ENCODE measurements at regions not wholly inside any gene's neighbourhood (a gene's known extent, or its start where the extent isn't known, plus 50 kb on each side); places are given as distances from the start of the nearest gene placed in this dataset.

DNA sequence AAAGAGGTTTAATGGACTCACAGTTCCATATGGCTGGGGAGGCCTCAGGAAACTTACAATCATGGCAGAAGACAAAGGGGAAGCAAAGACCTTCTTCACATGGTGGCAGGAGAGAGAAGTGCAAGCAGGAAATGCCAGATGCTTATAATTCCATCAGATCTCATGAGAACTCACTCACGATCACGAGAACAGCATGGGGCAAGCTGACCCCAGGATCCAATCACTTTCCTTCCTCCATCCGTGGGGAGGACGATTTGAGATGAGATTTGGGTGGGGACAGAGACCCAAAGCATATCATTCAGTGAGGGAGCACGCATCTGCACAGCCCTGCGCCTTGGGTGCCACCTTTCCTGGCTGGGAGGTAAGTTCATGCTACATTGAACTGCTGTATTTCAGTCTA is 234.1 kb upstream of the ATP10A start:
- Histone ChIP-seq H3K4me3 (ENCODE audit: low read depth, low read length) (no peak overlapping the region), H3K36me3 (ENCODE audit: control insufficient read depth in 2 of 2, insufficient read depth in 1 of 2, low read length in 2 of 2) (no peaks in the 10 kb centered on the region), H3K27ac (ENCODE audit: extremely low read depth, low read depth, low read length) (no peak overlapping the region), H3K4me1 (ENCODE audit: control insufficient read depth, insufficient read depth, low read length) (no peaks in the 10 kb centered on the region), H3K9me3 (ENCODE audit: control insufficient read depth, insufficient read depth, low read depth, low read length) (no peaks in the 10 kb centered on the region)
- ChIA-PET CTCF (no interaction called here), POLR2A (no interaction called here)
- no peak for TF ChIP-seq ZNF571 (tag by site-specific recombination; IDR thresholded peaks at IDR 0.05)
- TF ChIP-seq ZNF155 (tag by site-specific recombination; IDR thresholded peaks at IDR 0.05): no peak
- TF ChIP-seq ZNF266 (tag by site-specific recombination; IDR thresholded peaks at IDR 0.05; ENCODE audit: low read depth): no peak
- no peak for TF ChIP-seq ZNF350 (tag by site-specific recombination; IDR thresholded peaks at IDR 0.05)
- TF ChIP-seq ZNF670 (tag by site-specific recombination; IDR thresholded peaks at IDR 0.05; ENCODE audit: low read depth): no peak
- no peak for TF ChIP-seq ZNF311 (tag by site-specific recombination; IDR thresholded peaks at IDR 0.05; ENCODE audit: borderline replicate concordance)

DNA sequence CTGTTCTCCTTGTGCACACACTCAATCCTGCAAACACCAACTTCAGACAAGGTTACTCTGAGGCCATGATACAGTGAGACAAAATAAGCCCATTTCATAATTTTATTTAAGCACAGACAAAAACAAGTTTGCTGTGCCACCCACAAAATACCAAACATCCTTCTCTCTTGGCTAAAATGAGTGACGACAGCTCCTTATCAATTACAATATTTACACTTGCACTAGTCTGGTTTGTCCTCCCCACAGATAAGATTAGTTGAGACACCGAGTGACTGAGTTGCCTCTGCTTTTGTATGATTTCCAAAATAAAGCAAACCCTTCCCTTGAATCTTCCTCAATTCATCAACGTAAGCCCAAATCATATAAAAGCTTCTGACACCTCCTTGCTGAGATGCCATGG is 233.5 kb upstream of the ATP10A start:
- Histone ChIP-seq H3K4me3 (ENCODE audit: low read depth, low read length) (no peak overlapping the region), H3K4me1 (ENCODE audit: control insufficient read depth, insufficient read depth, low read length) (no peaks in the 10 kb centered on the region), H3K36me3 (ENCODE audit: control insufficient read depth in 2 of 2, insufficient read depth in 1 of 2, low read length in 2 of 2) (no peaks in the 10 kb centered on the region), H3K9me3 (ENCODE audit: control insufficient read depth, insufficient read depth, low read depth, low read length) (no peaks in the 10 kb centered on the region), H3K27ac (ENCODE audit: extremely low read depth, low read depth, low read length) (no peak overlapping the region)
- CTCF ChIA-PET: interaction anchor here (0.6 kb wide), 1 partner anchor 18 kb away, joined by 4 read pairs; no protein-coding TSS in a partner anchor
- TF ChIP-seq, protein P1, sequence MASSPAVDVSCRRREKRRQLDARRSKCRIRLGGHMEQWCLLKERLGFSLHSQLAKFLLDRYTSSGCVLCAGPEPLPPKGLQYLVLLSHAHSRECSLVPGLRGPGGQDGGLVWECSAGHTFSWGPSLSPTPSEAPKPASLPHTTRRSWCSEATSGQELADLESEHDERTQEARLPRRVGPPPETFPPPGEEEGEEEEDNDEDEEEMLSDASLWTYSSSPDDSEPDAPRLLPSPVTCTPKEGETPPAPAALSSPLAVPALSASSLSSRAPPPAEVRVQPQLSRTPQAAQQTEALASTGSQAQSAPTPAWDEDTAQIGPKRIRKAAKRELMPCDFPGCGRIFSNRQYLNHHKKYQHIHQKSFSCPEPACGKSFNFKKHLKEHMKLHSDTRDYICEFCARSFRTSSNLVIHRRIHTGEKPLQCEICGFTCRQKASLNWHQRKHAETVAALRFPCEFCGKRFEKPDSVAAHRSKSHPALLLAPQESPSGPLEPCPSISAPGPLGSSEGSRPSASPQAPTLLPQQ (tag by site-specific recombination; IDR thresholded peaks at IDR 0.05): no peak
- TF ChIP-seq, protein P2, sequence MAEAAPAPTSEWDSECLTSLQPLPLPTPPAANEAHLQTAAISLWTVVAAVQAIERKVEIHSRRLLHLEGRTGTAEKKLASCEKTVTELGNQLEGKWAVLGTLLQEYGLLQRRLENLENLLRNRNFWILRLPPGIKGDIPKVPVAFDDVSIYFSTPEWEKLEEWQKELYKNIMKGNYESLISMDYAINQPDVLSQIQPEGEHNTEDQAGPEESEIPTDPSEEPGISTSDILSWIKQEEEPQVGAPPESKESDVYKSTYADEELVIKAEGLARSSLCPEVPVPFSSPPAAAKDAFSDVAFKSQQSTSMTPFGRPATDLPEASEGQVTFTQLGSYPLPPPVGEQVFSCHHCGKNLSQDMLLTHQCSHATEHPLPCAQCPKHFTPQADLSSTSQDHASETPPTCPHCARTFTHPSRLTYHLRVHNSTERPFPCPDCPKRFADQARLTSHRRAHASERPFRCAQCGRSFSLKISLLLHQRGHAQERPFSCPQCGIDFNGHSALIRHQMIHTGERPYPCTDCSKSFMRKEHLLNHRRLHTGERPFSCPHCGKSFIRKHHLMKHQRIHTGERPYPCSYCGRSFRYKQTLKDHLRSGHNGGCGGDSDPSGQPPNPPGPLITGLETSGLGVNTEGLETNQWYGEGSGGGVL (tag by site-specific recombination; IDR thresholded peaks at IDR 0.05): no peak
- TF ChIP-seq ZNF37A (tag by site-specific recombination; IDR thresholded peaks at IDR 0.05): no peak
- TF ChIP-seq, protein P3, sequence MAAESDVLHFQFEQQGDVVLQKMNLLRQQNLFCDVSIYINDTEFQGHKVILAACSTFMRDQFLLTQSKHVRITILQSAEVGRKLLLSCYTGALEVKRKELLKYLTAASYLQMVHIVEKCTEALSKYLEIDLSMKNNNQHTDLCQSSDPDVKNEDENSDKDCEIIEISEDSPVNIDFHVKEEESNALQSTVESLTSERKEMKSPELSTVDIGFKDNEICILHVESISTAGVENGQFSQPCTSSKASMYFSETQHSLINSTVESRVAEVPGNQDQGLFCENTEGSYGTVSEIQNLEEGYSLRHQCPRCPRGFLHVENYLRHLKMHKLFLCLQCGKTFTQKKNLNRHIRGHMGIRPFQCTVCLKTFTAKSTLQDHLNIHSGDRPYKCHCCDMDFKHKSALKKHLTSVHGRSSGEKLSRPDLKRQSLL (tag by site-specific recombination; IDR thresholded peaks at IDR 0.05): no peak
- TF ChIP-seq ZFP69B (tag by site-specific recombination; IDR thresholded peaks at IDR 0.05): no peak
- TF ChIP-seq ZNF426 (tag by site-specific recombination; IDR thresholded peaks at IDR 0.05): no peak
- no peak for TF ChIP-seq PRDM1 (tag by site-specific recombination; IDR thresholded peaks at IDR 0.05)
- no peak for TF ChIP-seq ZNF138 (tag by site-specific recombination; IDR thresholded peaks at IDR 0.05; ENCODE audit: borderline replicate concordance)
- TF ChIP-seq KLF10 (tag by site-specific recombination; IDR thresholded peaks at IDR 0.05): no peak
- no peak for TF ChIP-seq ZNF629 (tag by site-specific recombination; IDR thresholded peaks at IDR 0.05)
- TF ChIP-seq ZNF600 (tag by site-specific recombination; IDR thresholded peaks at IDR 0.05): no peak
- TF ChIP-seq ZNF324 (tag by site-specific recombination; IDR thresholded peaks at IDR 0.05): no peak
- POLR2A ChIA-PET: no interaction called here

DNA sequence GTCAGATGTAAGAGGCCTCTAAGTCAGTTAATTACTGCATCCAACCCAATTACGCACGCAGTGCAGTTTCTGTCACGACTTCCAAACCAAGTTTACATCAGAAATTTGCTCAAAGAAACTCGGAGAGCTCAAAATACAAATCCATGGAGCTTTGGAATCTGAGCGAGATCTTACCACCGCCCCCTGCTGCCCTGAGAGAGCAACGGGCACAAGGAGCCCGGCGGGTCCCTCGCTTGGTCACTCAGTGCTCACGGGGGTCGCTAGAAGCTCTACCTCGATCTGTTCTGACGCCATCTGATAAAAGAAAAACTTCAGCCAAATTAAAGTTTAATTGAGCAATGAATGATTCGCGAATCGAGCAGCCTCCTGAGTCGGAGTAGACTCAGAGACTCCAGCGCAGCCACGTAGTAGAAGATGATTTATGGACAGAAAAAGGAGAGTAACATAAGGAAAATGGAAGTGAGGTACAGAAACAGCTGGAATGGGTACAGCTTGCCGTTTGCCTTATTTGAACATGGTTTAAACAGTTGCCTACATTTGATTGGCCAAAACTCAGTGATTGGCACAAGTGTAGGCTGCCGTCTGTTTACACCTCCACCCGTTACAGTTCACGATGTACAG is 232.7 kb upstream of the ATP10A start:
- ChIA-PET CTCF (interaction anchor here (0.8 kb wide), 1 partner anchor 147 kb away, joined by 3 read pairs; no protein-coding TSS in a partner anchor), POLR2A (no interaction called here)
- Histone ChIP-seq H3K4me1 (ENCODE audit: control insufficient read depth, insufficient read depth, low read length) (no peaks in the 10 kb centered on the region), H3K4me3 (ENCODE audit: low read depth, low read length) (no peak overlapping the region), H3K36me3 (ENCODE audit: control insufficient read depth in 2 of 2, insufficient read depth in 1 of 2, low read length in 2 of 2) (no peaks in the 10 kb centered on the region), H3K9me3 (ENCODE audit: control insufficient read depth, insufficient read depth, low read depth, low read length) (no peaks in the 10 kb centered on the region), H3K27ac (ENCODE audit: extremely low read depth, low read depth, low read length) (no peak overlapping the region)
- no peak for TF ChIP-seq ZNF626 (tag by site-specific recombination; IDR thresholded peaks at IDR 0.05)
- TF ChIP-seq SP3 (tag by site-specific recombination; IDR thresholded peaks at IDR 0.05): no peak
- no peak for TF ChIP-seq ZNF239 (tag by site-specific recombination; IDR thresholded peaks at IDR 0.05)
- TF ChIP-seq ZBTB17 (tag by site-specific recombination; IDR thresholded peaks at IDR 0.05): no peak
- no peak for TF ChIP-seq BCL6B (tag by site-specific recombination; IDR thresholded peaks at IDR 0.05)
- TF ChIP-seq ZNF112 (tag by site-specific recombination; IDR thresholded peaks at IDR 0.05): no peak
- no peak for TF ChIP-seq TCF7L2 (IDR thresholded peaks at IDR 0.05; ENCODE audit: borderline replicate concordance, low read depth, low read length)
- no peak for TF ChIP-seq ZNF529 (tag by site-specific recombination; IDR thresholded peaks at IDR 0.05; ENCODE audit: insufficient replicate concordance)
- no peak for TF ChIP-seq ZNF335 (tag by site-specific recombination; conservative IDR thresholded peaks at IDR 0.05)
- no peak for TF ChIP-seq ZNF404 (tag by site-specific recombination; IDR thresholded peaks at IDR 0.05)
- no peak for TF ChIP-seq EGR2 (tag by site-specific recombination; IDR thresholded peaks at IDR 0.05; ENCODE audit: low read depth)

Measured in HEK293 (cell line).